Spleen (tissue), 11 donors: ENCODE measurements at regions not wholly inside any gene's neighbourhood (a gene's known extent, or its start where the extent isn't known, plus 50 kb on each side); places are given as distances from the start of the nearest gene placed in this dataset.

Source experiments
- DNase-seq: peaks from one replicate; pipeline ENCODE4 v3.0.0-alpha.2; 2020
- H3K27ac ChIP-seq, 8 donors: fragments of 200-600 bp; sonication (generic) in 7 of 8; 1 replicate in 4 of 8; 2 replicates in 4 of 8; pipeline versions ENCODE4 v1.5.0 to v1.8.0; 2016 to 2021; ENCODE audit warnings: inconsistent platforms in 4 of 8, mild to moderate bottlenecking in 4 of 8, moderate library complexity in 1 of 8
- H3K27me3 ChIP-seq, 7 donors: fragments of 200-600 bp; sonication (generic) in 6 of 7; replicated peaks in 1 of 7; 1 replicate in 4 of 7; 2 replicates in 3 of 7; pipeline versions ENCODE4 v1.5.0 to v1.8.0; 2016 to 2021; ENCODE audit warnings: inconsistent platforms in 3 of 7, mild to moderate bottlenecking in 1 of 7
- H3K36me3 ChIP-seq, 6 donors: fragments of 200-600 bp; sonication (generic) in 5 of 6; 1 replicate in 4 of 6; 2 replicates in 2 of 6; pipeline versions ENCODE4 v1.5.0 to v1.8.0; 2016 to 2021; ENCODE audit warnings: inconsistent platforms in 2 of 6
- H3K4me1 ChIP-seq, 6 donors: fragments of 200-600 bp; sonication (generic) in 5 of 6; 1 replicate in 3 of 6; 2 replicates in 3 of 6; pipeline versions ENCODE4 v1.5.0 to v1.8.0; 2016 to 2021; ENCODE audit warnings: inconsistent platforms in 3 of 6
- H3K4me3 ChIP-seq, 8 donors: fragments of 200-600 bp; sonication (generic) in 7 of 8; 1 replicate in 4 of 8; 2 replicates in 4 of 8; pipeline versions ENCODE4 v1.5.0 to v1.8.0; 2016 to 2021; ENCODE audit warnings: inconsistent platforms in 4 of 8, mild to moderate bottlenecking in 4 of 8, moderate library complexity in 2 of 8
- H3K9me3 ChIP-seq, 8 donors: fragments of 200-600 bp; sonication (generic) in 7 of 8; 1 replicate in 4 of 8; 2 replicates in 4 of 8; pipeline versions ENCODE4 v1.5.0 to v1.8.0; 2016 to 2021; ENCODE audit warnings: inconsistent platforms in 4 of 8
- CTCF ChIP-seq, 11 experiments: fragments of 200-600 bp in 7 of 11; fragments of 450-650 bp in 4 of 11; sonication (generic) in 4 of 11; IDR thresholded peaks in 8 of 11; conservative IDR thresholded peaks in 3 of 11; 1 replicate in 7 of 11; 2 replicates in 4 of 11; pipeline versions ENCODE4 v1.4.0 to v1.8.0; 2016 to 2021; ENCODE audit warnings: antibody characterized with exemption in 11 of 11, inconsistent platforms in 4 of 11, mild to moderate bottlenecking in 1 of 11
- POLR2A ChIP-seq, 3 donors: fragments of 450-650 bp; IDR thresholded peaks; one replicate each; pipeline ENCODE4 v1.5.1; 2017; ENCODE audit warnings: antibody characterized with exemption in 3 of 3, mild to moderate bottlenecking in 1 of 3
- POLR2AphosphoS5 ChIP-seq, 3 donors: sonication (generic); formaldehyde crosslinking; IDR thresholded peaks; one replicate each; pipeline ENCODE4 v1.5.1; 2017; ENCODE audit warnings: antibody characterized with exemption in 3 of 3
- WGBS, 5 donors: extraction: QIAGEN DNeasy Blood & Tissue Kit in 3 of 5; methylation state at CpG; one replicate each; pipeline versions ENCODE4 v1.1.5 to v1.1.7; 2013 to 2018; 5-methylcytosine and 5-hydroxymethylcytosine counted together
- intact Hi-C: fragments of 100-400 bp; cut with DNase I; formaldehyde crosslinking; loops from one replicate; pipeline ENCODE4 v1.15.0; 2023; ENCODE audit warnings: low total_unique reads
- donor health status: healthy with polysubstance abuse.
- donor health status: DM: no; HTN: no; CAD: no; lungs with moderate emphysema.
- donor health status: DM: no; HTN: no; CAD: no.
- donor health status: Bipolar disorder and iron deficiency.
- donor health status: healthy.
- donor health status: DM: no; HTN: no; CAD: no.
- donor health status: DM: yes; HTN: yes; CAD: no.

DNA sequence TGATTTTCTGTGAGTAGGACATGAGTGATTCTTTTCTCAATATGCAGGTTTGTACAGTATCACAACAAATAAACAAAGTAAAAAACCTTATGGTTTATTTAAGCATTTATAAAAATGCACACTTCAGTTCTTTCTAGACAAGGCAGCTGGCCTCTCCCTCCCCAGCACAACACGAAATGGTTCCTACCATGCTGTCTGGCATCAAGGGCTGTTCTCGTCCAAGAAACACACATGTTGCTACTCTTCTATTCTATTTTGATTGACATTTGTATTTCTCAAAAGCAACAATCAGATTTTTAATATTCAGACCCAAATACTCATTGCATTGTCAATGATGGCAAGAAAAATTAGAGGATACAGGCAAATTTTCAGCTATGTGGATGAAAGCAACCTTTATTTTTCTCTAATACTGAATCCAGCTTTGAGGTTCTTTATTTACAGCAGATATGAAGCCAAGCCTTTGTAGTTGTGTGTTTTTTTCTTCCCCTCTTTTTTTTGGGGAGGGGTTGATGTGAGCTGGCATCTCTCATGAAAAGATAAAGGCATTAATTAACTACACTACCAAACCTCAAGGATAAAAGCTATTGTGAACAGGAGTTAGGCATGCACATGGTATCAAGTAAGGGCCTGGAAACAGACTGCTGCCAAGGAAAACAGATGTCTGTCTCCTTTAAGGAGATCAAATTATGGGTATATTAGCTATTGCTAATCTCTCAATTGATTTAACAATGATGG is 96.4 kb upstream of the PREP start:
- intact Hi-C loops: no loop called here
- 87 to 94% (median 90%) methylated on average over 2 of the region's 2 CpGs for WGBS, 5 donors
- Histone ChIP-seq H3K36me3 (no peaks in the 10 kb centered on the region), H3K9me3 (no peaks in the 10 kb centered on the region), H3K4me1 (no peaks in the 10 kb centered on the region), H3K27me3 (no peaks in the 10 kb centered on the region), H3K4me3 (no peak overlapping the region), H3K27ac (no peak overlapping the region)
- DNase-seq: no peak
- TF ChIP-seq POLR2AphosphoS5 (IDR thresholded peaks at IDR 0.05): no peak
- no peak for TF ChIP-seq POLR2A (IDR thresholded peaks at IDR 0.05)
- no peak for TF ChIP-seq CTCF (IDR thresholded peaks at IDR 0.05 in 8 of 11, conservative IDR thresholded peaks at IDR 0.05 in 3 of 11)

- intact Hi-C loops: no loop called here
- H3K4me1 ChIP-seq: no peaks in the 10 kb centered on the region
- TF ChIP-seq POLR2A (IDR thresholded peaks at IDR 0.05) (no peak), CTCF (IDR thresholded peaks at IDR 0.05 in 8 of 11, conservative IDR thresholded peaks at IDR 0.05 in 3 of 11) (no peak)
- no peaks in the 10 kb centered on the region for H3K27me3 ChIP-seq
- 89 to 95% (median 93%) methylated on average over 2 of the region's 2 CpGs for WGBS, 5 donors
- H3K27ac ChIP-seq: no peak overlapping the region
- H3K4me3 ChIP-seq: no peak overlapping the region
- no peaks in the 10 kb centered on the region for H3K9me3 ChIP-seq
- H3K36me3 ChIP-seq: no peaks in the 10 kb centered on the region
- no peak for DNase-seq
Observed at GRCh38 chr6:105497549-105497948, 94.7 kb upstream of the PREP start.

DNA sequence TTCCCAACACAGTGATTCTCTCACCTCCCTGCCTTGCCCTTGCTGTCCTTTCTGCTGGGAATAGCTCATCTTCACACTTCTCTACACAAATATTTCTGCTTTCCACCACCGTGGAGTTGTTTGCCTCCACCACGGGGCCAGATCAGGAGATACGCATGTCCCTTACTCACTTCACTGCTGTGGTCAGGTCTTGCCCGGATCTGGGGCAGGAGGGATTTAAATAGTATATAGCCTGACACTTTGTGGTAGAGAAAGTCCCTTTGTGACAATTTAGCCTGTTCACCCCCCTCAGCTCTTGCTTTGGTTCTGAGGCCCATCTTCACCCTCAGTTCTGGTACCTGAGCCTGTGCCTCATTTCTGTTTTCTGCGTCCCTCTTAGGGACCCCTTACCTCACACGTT is 92.6 kb upstream of the PREP start:
- 76 to 79% (median 78%) methylated on average over 6 of the region's 6 CpGs for WGBS, 5 donors
- DNase-seq: no peak
- intact Hi-C loops: no loop called here

GRCh38 chr6:105494688-105495087 is 91.8 kb upstream of the PREP start:
- intact Hi-C loops: no loop called here
- Histone ChIP-seq H3K27me3 (no peaks in the 10 kb centered on the region), H3K36me3 (no peaks in the 10 kb centered on the region), H3K4me1 (no peaks in the 10 kb centered on the region), H3K4me3 (no peak overlapping the region), H3K27ac (no peak overlapping the region), H3K9me3 (no peaks in the 10 kb centered on the region)
- WGBS, 5 donors: 92 to 97% (median 94%) methylated on average over 5 of the region's 5 CpGs
- no peak for TF ChIP-seq POLR2AphosphoS5 (IDR thresholded peaks at IDR 0.05)
- no peak for TF ChIP-seq CTCF (IDR thresholded peaks at IDR 0.05 in 8 of 11, conservative IDR thresholded peaks at IDR 0.05 in 3 of 11)
- TF ChIP-seq POLR2A (IDR thresholded peaks at IDR 0.05): no peak
- no peak for DNase-seq

More for the DNA sequence above, 92.6 kb upstream of the PREP start:
- Histone ChIP-seq H3K27me3 (no peaks in the 10 kb centered on the region), H3K27ac (no peak overlapping the region), H3K4me1 (no peaks in the 10 kb centered on the region), H3K9me3 (no peaks in the 10 kb centered on the region), H3K36me3 (no peaks in the 10 kb centered on the region), H3K4me3 (no peak overlapping the region)
- no peak for TF ChIP-seq CTCF (IDR thresholded peaks at IDR 0.05 in 8 of 11, conservative IDR thresholded peaks at IDR 0.05 in 3 of 11)
- no peak for TF ChIP-seq POLR2AphosphoS5 (IDR thresholded peaks at IDR 0.05)
- no peak for TF ChIP-seq POLR2A (IDR thresholded peaks at IDR 0.05)
